Thyroid gland (tissue), 4 donors: ENCODE measurements at regions not wholly inside any gene's neighbourhood (a gene's known extent, or its start where the extent isn't known, plus 50 kb on each side); places are given as distances from the start of the nearest gene placed in this dataset.

Source experiments
- DNase-seq, 2 donors: peaks; one replicate each; pipeline ENCODE4 v3.0.0-alpha.2; 2019
- H3K27ac ChIP-seq, 3 donors: fragments of 200-600 bp; sonication (generic); 1 replicate in 2 of 3; 2 replicates in 1 of 3; pipeline ENCODE4 v1.5.1; 2016 to 2019; ENCODE audit warnings: mild to moderate bottlenecking in 1 of 3, moderate library complexity in 1 of 3
- H3K27me3 ChIP-seq: fragments of 200-600 bp; sonication (generic); one replicate; pipeline ENCODE4 v1.5.1; 2019
- H3K36me3 ChIP-seq, 2 donors: fragments of 200-600 bp; sonication (generic); one replicate each; pipeline ENCODE4 v1.5.1; 2016 to 2019
- H3K4me1 ChIP-seq, 2 donors: fragments of 200-600 bp; sonication (generic); one replicate each; pipeline ENCODE4 v1.5.1; 2017 to 2019
- H3K4me3 ChIP-seq, 3 donors: fragments of 200-600 bp; sonication (generic); replicated peaks in 1 of 3; 1 replicate in 2 of 3; 2 replicates in 1 of 3; pipeline ENCODE4 v1.5.1; 2016; ENCODE audit warnings: mild to moderate bottlenecking in 1 of 3
- H3K9me3 ChIP-seq: fragments of 200-600 bp; sonication (generic); one replicate; pipeline ENCODE4 v1.5.1; 2017
- POLR2A ChIP-seq, 2 donors: fragments of 450-650 bp; IDR thresholded peaks; one replicate each; pipeline ENCODE4 v1.6.1; 2017; ENCODE audit warnings: antibody characterized with exemption in 2 of 2, mild to moderate bottlenecking in 2 of 2, moderate library complexity in 1 of 2
- WGBS, 2 donors: methylation state at CpG; one replicate each; pipeline ENCODE4 v1.1.5; 2017; 5-methylcytosine and 5-hydroxymethylcytosine counted together
- intact Hi-C: fragments of 100-400 bp; cut with DNase I; formaldehyde crosslinking; loops from one replicate; pipeline ENCODE4 v1.15.1; 2023
- TF ChIP-seq, protein P1 (sequence below), 6 experiments: fragments of 200-600 bp in 3 of 6; fragments of 450-650 bp in 3 of 6; sonication (generic) in 3 of 6; IDR thresholded peaks; one replicate each; pipeline ENCODE4 v1.5.1; 2016 to 2019; ENCODE audit warnings: antibody characterized with exemption in 6 of 6, mild to moderate bottlenecking in 2 of 6, inconsistent platforms in 1 of 6, moderate library complexity in 1 of 6

- WGBS, 2 donors, result 78 to 80% methylated on average over 4 of the region's 4 CpGs
- no peak overlapping the region for H3K4me3 ChIP-seq
Measured at GRCh38 chr5:12985142-12985541, 959.3 kb downstream of the DNAH5 start.

GRCh38 chr5:12974856-12975255 is 969.6 kb downstream of the DNAH5 start:
- WGBS, 2 donors, result 78 to 82% methylated on average over 3 of the region's 3 CpGs
- H3K27ac ChIP-seq, result no peak overlapping the region

More at GRCh38 chr5:12985142-12985541, 959.3 kb downstream of the DNAH5 start:
- intact Hi-C loops, result no loop called here
- Histone ChIP-seq H3K27me3 (no peaks in the 10 kb centered on the region), H3K27ac (no peak overlapping the region), H3K9me3 (no peaks in the 10 kb centered on the region), H3K36me3 (no peaks in the 10 kb centered on the region), H3K4me1 (no peaks in the 10 kb centered on the region)
- TF ChIP-seq, protein P1, sequence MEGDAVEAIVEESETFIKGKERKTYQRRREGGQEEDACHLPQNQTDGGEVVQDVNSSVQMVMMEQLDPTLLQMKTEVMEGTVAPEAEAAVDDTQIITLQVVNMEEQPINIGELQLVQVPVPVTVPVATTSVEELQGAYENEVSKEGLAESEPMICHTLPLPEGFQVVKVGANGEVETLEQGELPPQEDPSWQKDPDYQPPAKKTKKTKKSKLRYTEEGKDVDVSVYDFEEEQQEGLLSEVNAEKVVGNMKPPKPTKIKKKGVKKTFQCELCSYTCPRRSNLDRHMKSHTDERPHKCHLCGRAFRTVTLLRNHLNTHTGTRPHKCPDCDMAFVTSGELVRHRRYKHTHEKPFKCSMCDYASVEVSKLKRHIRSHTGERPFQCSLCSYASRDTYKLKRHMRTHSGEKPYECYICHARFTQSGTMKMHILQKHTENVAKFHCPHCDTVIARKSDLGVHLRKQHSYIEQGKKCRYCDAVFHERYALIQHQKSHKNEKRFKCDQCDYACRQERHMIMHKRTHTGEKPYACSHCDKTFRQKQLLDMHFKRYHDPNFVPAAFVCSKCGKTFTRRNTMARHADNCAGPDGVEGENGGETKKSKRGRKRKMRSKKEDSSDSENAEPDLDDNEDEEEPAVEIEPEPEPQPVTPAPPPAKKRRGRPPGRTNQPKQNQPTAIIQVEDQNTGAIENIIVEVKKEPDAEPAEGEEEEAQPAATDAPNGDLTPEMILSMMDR (IDR thresholded peaks at IDR 0.05), result no peak
- no peak for TF ChIP-seq POLR2A (IDR thresholded peaks at IDR 0.05)
- no peak for DNase-seq

GRCh38 chr5:12965804-12966203 is 978.7 kb downstream of the DNAH5 start:
- TF ChIP-seq, protein P1 (IDR thresholded peaks at IDR 0.05), result no peak
- H3K4me1 ChIP-seq, result no peaks in the 10 kb centered on the region
- H3K27me3 ChIP-seq, result no peaks in the 10 kb centered on the region
- H3K36me3 ChIP-seq, result no peaks in the 10 kb centered on the region
- no peaks in the 10 kb centered on the region for H3K9me3 ChIP-seq
- DNase-seq, result no peak
- intact Hi-C loops, result no loop called here
- H3K4me3 ChIP-seq, result no peak overlapping the region
- no peak overlapping the region for H3K27ac ChIP-seq
- WGBS, 2 donors, result 93% methylated on average over 4 of the region's 4 CpGs

More at GRCh38 chr5:12974856-12975255, 969.6 kb downstream of the DNAH5 start:
- H3K27me3 ChIP-seq, result no peaks in the 10 kb centered on the region
- no peaks in the 10 kb centered on the region for H3K4me1 ChIP-seq
- H3K9me3 ChIP-seq, result no peaks in the 10 kb centered on the region
- no peak for DNase-seq
- intact Hi-C loops, result no loop called here
- no peak for TF ChIP-seq POLR2A (IDR thresholded peaks at IDR 0.05)
- TF ChIP-seq, protein P1 (IDR thresholded peaks at IDR 0.05), result no peak
- H3K4me3 ChIP-seq, result no peak overlapping the region
- no peaks in the 10 kb centered on the region for H3K36me3 ChIP-seq

DNA sequence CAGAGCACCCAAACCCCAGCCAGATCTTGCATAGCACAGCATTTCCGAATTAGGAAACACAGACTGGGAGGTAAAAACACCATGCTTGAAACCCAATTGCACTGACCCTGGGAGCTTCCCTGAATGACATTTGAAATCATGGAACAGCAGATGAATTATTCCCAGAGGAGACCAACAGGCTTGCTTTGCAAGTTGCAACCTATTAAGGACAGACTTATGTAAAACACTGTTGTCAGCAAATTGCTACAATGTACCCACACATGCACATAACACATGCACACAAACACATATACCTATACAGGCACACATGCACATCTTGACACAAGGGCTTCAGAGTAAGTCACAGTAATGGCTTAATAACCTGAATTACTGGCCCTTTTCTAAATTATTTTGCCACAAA is 984.8 kb downstream of the DNAH5 start:
- no peaks in the 10 kb centered on the region for H3K9me3 ChIP-seq
- no peak overlapping the region for H3K27ac ChIP-seq
- no peak for DNase-seq
- no peaks in the 10 kb centered on the region for H3K4me1 ChIP-seq
- no peaks in the 10 kb centered on the region for H3K27me3 ChIP-seq
- no peaks in the 10 kb centered on the region for H3K36me3 ChIP-seq
- 70 to 77% methylated on average over 1 of the region's 1 CpG for WGBS, 2 donors
- TF ChIP-seq, protein P1 (IDR thresholded peaks at IDR 0.05), result no peak
- no peak for TF ChIP-seq POLR2A (IDR thresholded peaks at IDR 0.05)
- intact Hi-C loops, result no loop called here
- no peak overlapping the region for H3K4me3 ChIP-seq

DNA sequence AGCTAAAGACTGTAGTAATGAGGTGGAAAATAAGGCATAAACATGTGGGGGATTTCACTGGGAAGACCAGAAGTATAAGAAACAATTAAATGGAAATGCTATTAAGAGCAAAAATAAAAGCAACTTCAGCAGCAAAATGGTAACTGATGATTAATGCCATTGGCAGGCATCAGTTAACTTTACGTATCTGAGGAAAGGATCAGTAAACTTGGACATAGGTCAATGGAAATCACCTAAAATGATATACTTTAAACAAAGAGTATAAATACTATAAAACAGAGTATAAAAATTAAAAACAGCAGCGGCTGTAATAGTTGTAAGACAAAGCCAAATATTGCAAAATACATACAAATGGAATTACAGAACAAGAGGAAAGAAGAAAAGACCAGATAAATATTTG is 992.1 kb downstream of the DNAH5 start:
- Histone ChIP-seq H3K27me3 (no peaks in the 10 kb centered on the region), H3K27ac (no peak overlapping the region), H3K36me3 (no peaks in the 10 kb centered on the region), H3K4me3 (no peak overlapping the region), H3K9me3 (no peaks in the 10 kb centered on the region), H3K4me1 (no peaks in the 10 kb centered on the region)
- no peak for DNase-seq
- intact Hi-C loops, result no loop called here
- TF ChIP-seq POLR2A (IDR thresholded peaks at IDR 0.05), result no peak
- TF ChIP-seq, protein P1 (IDR thresholded peaks at IDR 0.05), result no peak
- 42 to 43% methylated on average over 2 of the region's 2 CpGs for WGBS, 2 donors
